Suprapubic skin (tissue), 4 donors: ENCODE measurements at regions not wholly inside any gene's neighbourhood (a gene's known extent, or its start where the extent isn't known, plus 50 kb on each side); places are given as distances from the start of the nearest gene placed in this dataset.
"Not testable (repeated sequence)": the region's sequence is repeated elsewhere in the genome, so short reads cannot be mapped to it uniquely, and the experiment has no call there.

Experiments used
- DNase-seq, 2 donors: peaks; one replicate each; pipeline ENCODE4 v3.0.0-alpha.2; 2019; ENCODE audit warnings: low spot score in 2 of 2
- H3K27ac ChIP-seq: fragments of 200-600 bp; sonication (generic); one replicate; pipeline ENCODE4 v1.5.1; 2019
- H3K27me3 ChIP-seq: fragments of 200-600 bp; sonication (generic); one replicate; pipeline ENCODE4 v1.5.1; 2019
- H3K36me3 ChIP-seq: fragments of 200-600 bp; sonication (generic); one replicate; pipeline ENCODE4 v1.5.1; 2019
- H3K4me1 ChIP-seq: fragments of 200-600 bp; sonication (generic); one replicate; pipeline ENCODE4 v1.5.1; 2019
- H3K4me3 ChIP-seq: fragments of 200-600 bp; sonication (generic); one replicate; pipeline ENCODE4 v1.5.1; 2019; ENCODE audit warnings: mild to moderate bottlenecking
- H3K9me3 ChIP-seq: fragments of 200-600 bp; sonication (generic); one replicate; pipeline ENCODE4 v1.5.1; 2019
- EP300 ChIP-seq: sonication (generic); formaldehyde crosslinking; IDR thresholded peaks from one replicate; pipeline ENCODE4 v1.6.1; 2017; ENCODE audit warnings: antibody characterized with exemption
- POLR2A ChIP-seq, 2 donors: fragments of 450-650 bp; IDR thresholded peaks; one replicate each; pipeline ENCODE4 v1.6.1; 2017; ENCODE audit warnings: antibody characterized with exemption in 2 of 2, mild to moderate bottlenecking in 2 of 2, moderate library complexity in 2 of 2
- POLR2AphosphoS5 ChIP-seq, 3 donors: sonication (generic); formaldehyde crosslinking; IDR thresholded peaks; one replicate each; pipeline ENCODE4 v1.6.1; 2017; ENCODE audit warnings: antibody characterized with exemption in 3 of 3
- WGBS: methylation state at CpG from one replicate; pipeline ENCODE4 v1.1.5; 2018; 5-methylcytosine and 5-hydroxymethylcytosine counted together
- TF ChIP-seq, protein P1 (sequence below), 2 donors: fragments of 200-600 bp in 1 of 2; fragments of 450-650 bp in 1 of 2; sonication (generic) in 1 of 2; IDR thresholded peaks; one replicate each; pipeline ENCODE4 v1.5.1; 2016 to 2019; ENCODE audit warnings: antibody characterized with exemption in 2 of 2, mild to moderate bottlenecking in 1 of 2, moderate library complexity in 1 of 2

DNA sequence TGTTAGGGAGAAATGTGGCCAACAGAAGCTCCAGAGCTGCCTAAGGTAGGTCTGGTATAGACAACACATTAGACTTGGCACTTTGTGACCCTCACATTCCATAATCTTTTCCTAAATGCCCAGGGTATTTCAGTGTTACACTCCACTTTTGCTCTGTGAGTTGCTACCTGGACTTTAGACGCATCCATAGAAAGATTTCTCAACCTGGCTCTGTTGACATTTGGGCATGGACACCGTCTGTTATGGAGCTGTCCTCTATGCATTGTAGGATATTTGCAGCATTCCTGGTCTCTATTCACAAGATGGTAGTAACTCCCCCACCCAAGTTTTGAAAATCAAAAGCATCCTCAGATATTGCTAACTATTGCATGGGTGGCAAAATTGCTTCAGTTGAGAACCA is 136.5 kb upstream of the NETO1 start:
- no peaks in the 10 kb centered on the region for H3K9me3 ChIP-seq
- H3K4me1 ChIP-seq: no peaks in the 10 kb centered on the region
- no peak for DNase-seq
- 92% methylated on average over 2 of the region's 2 CpGs for WGBS
- no peak for TF ChIP-seq POLR2AphosphoS5 (IDR thresholded peaks at IDR 0.05)
- TF ChIP-seq, protein P1, sequence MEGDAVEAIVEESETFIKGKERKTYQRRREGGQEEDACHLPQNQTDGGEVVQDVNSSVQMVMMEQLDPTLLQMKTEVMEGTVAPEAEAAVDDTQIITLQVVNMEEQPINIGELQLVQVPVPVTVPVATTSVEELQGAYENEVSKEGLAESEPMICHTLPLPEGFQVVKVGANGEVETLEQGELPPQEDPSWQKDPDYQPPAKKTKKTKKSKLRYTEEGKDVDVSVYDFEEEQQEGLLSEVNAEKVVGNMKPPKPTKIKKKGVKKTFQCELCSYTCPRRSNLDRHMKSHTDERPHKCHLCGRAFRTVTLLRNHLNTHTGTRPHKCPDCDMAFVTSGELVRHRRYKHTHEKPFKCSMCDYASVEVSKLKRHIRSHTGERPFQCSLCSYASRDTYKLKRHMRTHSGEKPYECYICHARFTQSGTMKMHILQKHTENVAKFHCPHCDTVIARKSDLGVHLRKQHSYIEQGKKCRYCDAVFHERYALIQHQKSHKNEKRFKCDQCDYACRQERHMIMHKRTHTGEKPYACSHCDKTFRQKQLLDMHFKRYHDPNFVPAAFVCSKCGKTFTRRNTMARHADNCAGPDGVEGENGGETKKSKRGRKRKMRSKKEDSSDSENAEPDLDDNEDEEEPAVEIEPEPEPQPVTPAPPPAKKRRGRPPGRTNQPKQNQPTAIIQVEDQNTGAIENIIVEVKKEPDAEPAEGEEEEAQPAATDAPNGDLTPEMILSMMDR (IDR thresholded peaks at IDR 0.05): no peak
- TF ChIP-seq EP300: no peak
- no peak for TF ChIP-seq POLR2A (IDR thresholded peaks at IDR 0.05)
- H3K4me3 ChIP-seq: no peak overlapping the region
- H3K36me3 ChIP-seq: no peaks in the 10 kb centered on the region
- no peak overlapping the region for H3K27ac ChIP-seq
- H3K27me3 ChIP-seq: no peaks in the 10 kb centered on the region

GRCh38 chr18:72999971-73000607 is 132.3 kb upstream of the NETO1 start:
- DNase-seq: no peak
- H3K4me3 ChIP-seq: no peak overlapping the region
- H3K4me1 ChIP-seq: no peaks in the 10 kb centered on the region
- H3K36me3 ChIP-seq: no peaks in the 10 kb centered on the region
- H3K27me3 ChIP-seq: no peaks in the 10 kb centered on the region
- H3K9me3 ChIP-seq: no peaks in the 10 kb centered on the region
- no peak overlapping the region for H3K27ac ChIP-seq
- no peak for TF ChIP-seq POLR2AphosphoS5 (IDR thresholded peaks at IDR 0.05)
- TF ChIP-seq, protein P1 (IDR thresholded peaks at IDR 0.05): no peak

- Histone ChIP-seq H3K4me1 (no peaks in the 10 kb centered on the region), H3K27me3 (no peaks in the 10 kb centered on the region), H3K4me3 (no peak overlapping the region), H3K9me3 (no peaks in the 10 kb centered on the region), H3K36me3 (no peaks in the 10 kb centered on the region), H3K27ac (no peak overlapping the region)
- DNase-seq: no peak
- 78% methylated on average over 6 of the region's 6 CpGs for WGBS
- TF ChIP-seq, protein P1 (IDR thresholded peaks at IDR 0.05): no peak
- no peak for TF ChIP-seq POLR2A (IDR thresholded peaks at IDR 0.05)
- no peak for TF ChIP-seq EP300
- no peak for TF ChIP-seq POLR2AphosphoS5 (IDR thresholded peaks at IDR 0.05)
Observed at GRCh38 chr18:72995558-72995957, 127.8 kb upstream of the NETO1 start.

GRCh38 chr18:72993250-72993649 is 125.5 kb upstream of the NETO1 start:
- Histone ChIP-seq H3K4me1 (no peaks in the 10 kb centered on the region), H3K9me3 (no peaks in the 10 kb centered on the region), H3K4me3 (no peak overlapping the region), H3K27me3 (no peaks in the 10 kb centered on the region), H3K27ac (no peak overlapping the region), H3K36me3 (no peaks in the 10 kb centered on the region)
- 47% methylated on average over 3 of the region's 3 CpGs for WGBS
- no peak for TF ChIP-seq POLR2AphosphoS5 (IDR thresholded peaks at IDR 0.05)
- TF ChIP-seq, protein P1 (IDR thresholded peaks at IDR 0.05): no peak
- TF ChIP-seq EP300: no peak
- no peak for TF ChIP-seq POLR2A (IDR thresholded peaks at IDR 0.05)
- DNase-seq: no peak

DNA sequence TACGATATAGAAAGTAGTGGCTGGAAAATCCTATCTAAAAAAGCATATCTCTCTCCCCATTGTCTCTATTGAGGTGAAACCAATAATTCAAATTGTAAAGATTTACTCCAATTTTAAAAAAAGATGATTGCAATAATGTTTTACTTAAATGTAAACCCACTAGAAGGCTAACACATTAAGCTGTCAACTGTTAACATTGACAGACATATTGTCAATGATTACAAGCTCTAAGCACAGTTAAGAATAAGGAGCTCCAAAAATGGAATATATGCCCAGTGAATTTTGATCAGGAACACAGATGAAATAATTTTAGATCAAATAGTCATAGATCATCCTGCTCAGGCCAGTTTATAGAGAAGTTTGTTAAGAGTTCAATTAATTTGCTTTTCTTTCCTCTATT is 123.6 kb upstream of the NETO1 start:
- no peak for DNase-seq
- 88% methylated on average over 1 of the region's 1 CpG for WGBS
- no peaks in the 10 kb centered on the region for H3K36me3 ChIP-seq
- no peaks in the 10 kb centered on the region for H3K4me1 ChIP-seq
- TF ChIP-seq EP300 (no peak), POLR2A (IDR thresholded peaks at IDR 0.05) (no peak)
- H3K9me3 ChIP-seq: no peaks in the 10 kb centered on the region
- no peak overlapping the region for H3K4me3 ChIP-seq
- no peaks in the 10 kb centered on the region for H3K27me3 ChIP-seq
- no peak overlapping the region for H3K27ac ChIP-seq

DNA sequence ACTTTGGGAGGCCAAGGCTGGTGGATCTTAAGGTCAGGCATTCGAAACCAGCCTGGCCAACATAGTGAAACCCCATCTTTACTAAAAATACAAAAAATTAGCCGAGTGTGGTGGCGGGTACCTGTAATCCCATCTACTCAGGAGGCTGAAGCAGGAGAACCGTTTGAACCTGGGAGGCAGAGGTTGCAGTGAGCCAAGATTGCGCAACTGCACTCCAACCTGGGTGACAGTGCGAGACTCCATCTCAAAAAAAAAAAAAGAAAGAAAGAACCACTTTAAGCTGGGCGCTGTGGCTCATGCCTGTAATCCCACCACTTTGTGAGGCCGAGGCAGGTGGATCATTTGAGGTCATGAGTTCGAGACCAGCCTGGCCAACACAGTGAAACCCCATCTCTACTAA is 119.8 kb upstream of the NETO1 start:
- H3K27ac ChIP-seq, H3K27me3 ChIP-seq, DNase-seq, H3K4me1 ChIP-seq, H3K4me3 ChIP-seq, H3K36me3 ChIP-seq: not testable (repeated sequence)
- WGBS: 86% methylated on average over 9 of the region's 9 CpGs
- H3K9me3 ChIP-seq: peaks cover 12% of the 10 kb centered on the region
